Transverse colon (tissue), 4 donors: ENCODE measurements at regions not wholly inside any gene's neighbourhood (a gene's known extent, or its start where the extent isn't known, plus 50 kb on each side); places are given as distances from the start of the nearest gene placed in this dataset.
"Not testable (repeated sequence)": the region's sequence is repeated elsewhere in the genome, so short reads cannot be mapped to it uniquely, and the experiment has no call there.

Experiments
- DNase-seq: peaks from one replicate; pipeline ENCODE4 v3.0.0-alpha.2; 2019
- H3K27ac ChIP-seq, 4 donors: fragments of 200-600 bp; sonication (generic); 2 replicates each; pipeline ENCODE4 v1.5.1; 2016 to 2018; ENCODE audit warnings: inconsistent platforms in 4 of 4
- H3K27me3 ChIP-seq: fragments of 200-600 bp; sonication (generic); 2 replicates; pipeline ENCODE4 v1.5.1; 2017; ENCODE audit warnings: inconsistent platforms
- H3K36me3 ChIP-seq, 4 donors: fragments of 200-600 bp; sonication (generic); 2 replicates each; pipeline ENCODE4 v1.5.1; 2017 to 2019; ENCODE audit warnings: inconsistent platforms in 4 of 4
- H3K4me1 ChIP-seq, 4 donors: fragments of 200-600 bp; sonication (generic); 2 replicates each; pipeline ENCODE4 v1.5.1; 2017 to 2020; ENCODE audit warnings: inconsistent platforms in 4 of 4
- H3K4me3 ChIP-seq, 4 donors: fragments of 200-600 bp; sonication (generic); 1 replicate in 1 of 4; 2 replicates in 3 of 4; pipeline versions ENCODE4 v1.5.1 to v1.6.1; 2017 to 2019; ENCODE audit warnings: inconsistent platforms in 4 of 4
- H3K9me3 ChIP-seq, 2 donors: fragments of 200-600 bp; sonication (generic); 2 replicates each; pipeline ENCODE4 v1.5.1; 2017 to 2019; ENCODE audit warnings: inconsistent platforms in 2 of 2
- WGBS, 2 donors: methylation state at CpG; one replicate each; pipeline ENCODE4 v1.1.5; 2018; ENCODE audit warnings: low coverage in 1 of 2; 5-methylcytosine and 5-hydroxymethylcytosine counted together
- in situ Hi-C, 4 donors: fragments of 200-750 bp; cut with MboI; loops; one replicate each; pipeline versions ENCODE4 v1.15.0 to v1.15.1; 2017; ENCODE audit warnings: low sequenced_read_pairs in 3 of 4, low pct_ligation_motif_present in 1 of 4, low pct_unique_long_range_greater_than_20kb in 1 of 4
- intact Hi-C: fragments of 100-400 bp; cut with DNase I; formaldehyde crosslinking; loops from one replicate; pipeline ENCODE4 v1.15.1; 2023; ENCODE audit warnings: low total_unique reads

DNA sequence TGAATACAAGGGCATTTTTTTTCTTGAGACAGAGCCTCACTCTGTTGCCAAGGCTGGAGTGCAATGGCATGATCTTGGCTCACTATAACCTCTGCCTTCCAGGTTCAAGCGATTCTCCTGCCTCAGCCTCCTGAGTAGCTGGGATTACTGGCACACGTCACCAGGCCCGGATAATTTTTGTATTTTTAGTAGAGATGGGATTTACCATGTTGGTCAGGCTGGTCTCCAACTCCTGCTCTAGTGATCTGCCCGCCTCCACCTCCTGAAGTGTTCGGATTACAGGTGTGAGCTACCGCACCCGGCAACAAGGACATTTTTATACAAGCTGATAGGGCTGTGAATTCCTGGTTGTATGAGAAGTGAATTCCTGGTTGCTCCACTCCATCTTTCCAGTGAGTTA lies 577.7 kb upstream of the TPTE start:
- H3K4me1 ChIP-seq, DNase-seq, H3K27me3 ChIP-seq, in situ Hi-C loops, H3K36me3 ChIP-seq, H3K4me3 ChIP-seq, H3K27ac ChIP-seq, intact Hi-C loops: not testable (repeated sequence)
- peaks cover 24 to 55% of the 10 kb centered on the region in 2 donors for H3K9me3 ChIP-seq
- 74 to 80% methylated on average over 7 of the region's 7 CpGs for WGBS, 2 donors

DNA sequence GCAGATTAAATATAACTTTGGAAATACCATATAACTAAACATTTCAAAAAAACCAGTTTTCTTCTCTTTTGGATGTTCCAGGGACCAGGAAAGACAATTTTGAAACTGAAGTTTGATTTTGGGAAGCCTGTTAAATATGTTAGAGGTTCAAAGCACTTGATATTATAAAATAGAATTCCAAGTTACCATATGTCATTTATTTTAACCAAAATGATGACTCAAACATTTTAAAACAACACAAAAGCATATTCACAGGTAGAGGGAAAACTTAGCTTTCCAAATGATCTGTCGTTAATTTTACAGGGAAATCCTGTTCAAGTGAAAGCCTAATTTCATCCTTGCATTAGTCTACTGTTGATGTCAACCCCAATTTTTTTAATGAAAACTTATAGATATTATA lies 575.3 kb upstream of the TPTE start:
- peaks cover 34 to 56% of the 10 kb centered on the region in 2 donors for H3K9me3 ChIP-seq
- H3K27ac ChIP-seq, DNase-seq, H3K27me3 ChIP-seq, H3K4me3 ChIP-seq, intact Hi-C loops, H3K4me1 ChIP-seq, H3K36me3 ChIP-seq, in situ Hi-C loops: not testable (repeated sequence)
- WGBS, 2 donors, result 27 to 32% methylated on average over 1 of the region's 1 CpG

DNA sequence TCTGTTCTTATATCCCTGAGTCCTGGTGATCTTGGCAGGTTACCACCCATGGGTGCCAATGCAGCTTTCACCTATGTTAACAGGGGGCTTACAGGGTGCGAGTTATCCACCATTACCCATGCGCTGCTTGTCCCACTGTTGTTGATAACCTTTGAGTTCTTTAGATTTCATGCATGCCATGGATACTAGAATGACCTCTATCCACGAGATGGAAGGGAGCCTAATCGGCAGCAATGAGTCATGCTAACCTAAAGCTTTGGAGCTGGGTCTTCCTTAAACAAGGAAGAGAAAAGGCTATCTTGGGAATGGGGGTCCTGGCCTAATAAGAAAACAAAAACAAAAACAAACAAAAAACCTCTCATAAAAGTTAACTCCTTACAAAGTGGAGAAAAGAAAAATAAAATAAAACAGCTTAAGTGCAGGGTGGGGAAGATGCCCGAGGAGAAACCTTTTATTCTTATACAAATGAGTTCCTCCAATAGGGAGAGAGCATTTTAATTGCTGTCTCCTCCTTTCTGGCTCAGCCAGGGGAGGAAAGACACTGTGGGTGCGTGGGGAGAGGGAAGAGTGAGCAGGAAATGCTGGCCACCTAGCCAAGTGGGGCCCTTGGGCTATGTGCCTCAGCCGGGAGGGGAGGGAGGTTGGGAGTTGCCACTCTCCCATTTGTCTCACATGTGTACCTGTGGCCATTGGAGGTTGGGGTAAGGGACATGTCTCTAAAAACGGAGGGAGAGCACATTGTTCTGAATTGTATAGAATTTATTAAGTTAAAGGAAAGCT lies 571.7 kb upstream of the TPTE start:
- intact Hi-C loops, H3K4me3 ChIP-seq, H3K27ac ChIP-seq, H3K36me3 ChIP-seq, H3K27me3 ChIP-seq, in situ Hi-C loops, DNase-seq, H3K4me1 ChIP-seq: not testable (repeated sequence)
- H3K9me3 ChIP-seq, result peaks cover 36 to 47% of the 10 kb centered on the region in 2 donors
- 47 to 50% methylated on average over 8 of the region's 8 CpGs for whole genome bisulfite sequencing, 2 donors

DNA sequence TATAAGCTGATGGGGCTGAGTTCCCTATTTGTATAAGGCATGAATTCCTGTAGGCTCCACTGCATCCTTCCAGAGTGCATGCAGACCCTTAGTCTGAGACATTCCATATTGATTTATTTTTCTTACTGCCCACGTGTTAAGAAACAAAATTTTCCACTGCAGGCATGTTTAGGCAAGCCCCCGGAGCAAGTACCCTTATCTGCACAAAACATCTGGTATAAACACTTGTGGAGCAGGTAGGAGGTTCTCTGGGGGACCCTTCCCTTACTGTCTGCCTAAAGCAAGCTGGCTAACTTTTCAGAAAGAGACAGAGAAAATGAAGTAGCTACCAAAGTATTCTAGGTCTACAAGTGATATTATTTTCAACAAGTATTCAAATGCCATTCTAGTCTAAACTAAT lies 571.0 kb upstream of the TPTE start:
- in situ Hi-C loops, H3K4me3 ChIP-seq, H3K27me3 ChIP-seq, H3K27ac ChIP-seq, H3K4me1 ChIP-seq, H3K36me3 ChIP-seq, DNase-seq, intact Hi-C loops: not testable (repeated sequence)
- peaks cover 34 to 41% of the 10 kb centered on the region in 2 donors for H3K9me3 ChIP-seq
- 21 to 26% methylated on average over 2 of the region's 2 CpGs for WGBS, 2 donors

DNA sequence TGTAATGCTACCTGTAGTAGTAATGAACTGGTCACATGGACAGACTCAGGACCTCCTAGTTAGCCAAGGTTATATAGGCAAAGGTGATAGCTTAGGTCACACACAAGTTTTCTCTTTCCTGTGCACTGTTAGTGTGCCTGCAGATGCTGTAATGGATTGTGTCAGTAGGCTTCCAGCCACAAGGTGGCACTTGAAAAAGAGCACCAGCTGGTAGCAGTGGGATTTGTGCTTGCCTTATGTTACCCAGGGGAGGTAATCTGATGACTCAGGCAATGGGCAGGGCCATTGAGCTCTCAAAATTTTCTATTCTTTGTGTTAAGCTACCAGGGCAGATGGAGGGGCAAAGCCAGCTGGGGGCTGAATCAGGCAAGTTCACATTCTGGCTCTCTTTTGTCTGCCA lies 562.6 kb upstream of the TPTE start:
- H3K27me3 ChIP-seq, DNase-seq, H3K36me3 ChIP-seq, H3K4me1 ChIP-seq, H3K4me3 ChIP-seq, H3K27ac ChIP-seq, in situ Hi-C loops, intact Hi-C loops: not testable (repeated sequence)
- peaks cover 32 to 36% of the 10 kb centered on the region in 2 donors for H3K9me3 ChIP-seq

DNA sequence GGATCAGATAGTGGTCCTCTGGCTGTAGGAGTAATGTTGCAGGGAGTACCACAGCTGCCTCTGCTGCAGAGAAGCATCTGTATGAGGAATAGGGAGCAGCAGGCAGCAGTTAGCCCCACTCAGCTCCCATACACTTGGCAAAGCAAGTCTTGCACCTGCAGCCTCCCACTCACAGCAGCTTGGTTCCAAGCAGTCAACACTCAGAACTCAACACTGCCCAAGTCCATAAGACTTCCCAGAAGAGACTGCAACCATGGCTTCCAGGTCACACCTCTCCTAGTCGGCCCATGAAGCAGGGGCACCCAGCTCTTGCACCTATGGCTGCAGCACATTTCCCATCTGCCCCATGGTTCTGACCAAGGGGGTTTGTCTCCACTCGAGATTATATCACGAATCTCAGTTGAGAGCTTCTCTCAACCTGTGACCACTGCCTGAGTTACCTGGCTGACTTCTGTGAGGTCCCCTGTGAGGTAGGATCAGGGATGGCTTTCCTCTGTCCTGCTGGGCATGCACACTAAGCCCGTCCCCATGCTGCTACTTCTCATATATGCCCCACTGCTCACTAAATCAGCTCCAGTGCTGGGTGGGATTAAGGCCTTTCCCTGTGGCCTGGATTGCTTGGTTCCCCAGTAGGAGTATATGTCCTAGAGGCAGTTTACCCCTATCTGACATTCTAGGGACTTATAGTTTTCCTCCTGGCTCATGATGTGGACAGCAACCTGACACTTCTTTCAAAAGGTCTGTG lies 562.0 kb upstream of the TPTE start:
- H3K27ac ChIP-seq, DNase-seq, H3K4me3 ChIP-seq, H3K36me3 ChIP-seq, H3K4me1 ChIP-seq, in situ Hi-C loops, intact Hi-C loops, H3K27me3 ChIP-seq: not testable (repeated sequence)
- H3K9me3 ChIP-seq, result peaks cover 33 to 36% of the 10 kb centered on the region in 2 donors
- 73 to 83% methylated on average over 2 to 3 of the region's 4 CpGs for WGBS, 2 donors

DNA sequence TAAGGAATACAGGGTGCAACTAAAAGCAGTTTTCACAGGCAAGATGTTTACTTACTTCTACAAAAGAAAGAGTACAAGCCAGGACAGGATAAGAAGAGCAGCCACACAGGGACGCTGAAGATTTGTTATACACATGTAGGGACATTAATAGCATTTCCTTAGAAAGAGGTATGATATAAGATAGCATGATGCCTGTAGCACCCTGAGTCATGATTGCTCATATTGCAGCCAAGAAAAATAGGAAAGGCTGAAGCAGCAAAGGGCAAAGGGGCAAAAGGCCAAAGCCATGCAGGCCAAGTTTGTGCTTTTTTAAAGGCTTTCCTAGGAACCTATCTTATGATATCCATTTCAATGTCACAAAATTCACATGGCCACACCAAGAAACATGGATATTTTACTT lies 552.0 kb upstream of the TPTE start:
- 23 to 27% methylated on average over 1 of the region's 1 CpG for WGBS, 2 donors
- H3K4me1 ChIP-seq, H3K27ac ChIP-seq, H3K36me3 ChIP-seq, H3K4me3 ChIP-seq, DNase-seq, H3K27me3 ChIP-seq, H3K9me3 ChIP-seq, intact Hi-C loops, in situ Hi-C loops: not testable (repeated sequence)

DNA sequence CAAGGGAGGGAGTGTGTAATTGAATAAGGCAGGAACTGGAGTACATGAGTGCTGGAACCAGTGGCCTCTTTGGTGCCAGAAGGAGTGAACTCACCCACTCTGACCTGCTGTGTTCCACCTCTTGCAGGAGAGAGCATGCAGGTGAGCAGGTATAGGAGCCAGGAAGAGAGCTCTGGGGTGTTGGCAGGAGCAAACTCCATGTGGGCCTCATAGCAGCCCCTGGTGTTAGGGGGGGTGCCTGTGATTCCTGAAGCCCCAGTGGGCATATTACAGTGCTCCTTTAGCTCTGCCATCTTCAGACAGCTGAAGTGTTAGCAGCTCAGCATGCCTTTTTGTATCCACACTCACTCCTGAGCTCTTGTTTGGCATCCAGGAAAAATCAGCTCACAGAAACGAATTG lies 549.4 kb upstream of the TPTE start:
- DNase-seq, intact Hi-C loops, H3K27me3 ChIP-seq, H3K27ac ChIP-seq, H3K9me3 ChIP-seq, H3K4me3 ChIP-seq, H3K4me1 ChIP-seq, in situ Hi-C loops, H3K36me3 ChIP-seq: not testable (repeated sequence)
- WGBS, 2 donors, result 0 to 20% methylated on average over 1 of the region's 1 CpG

DNA sequence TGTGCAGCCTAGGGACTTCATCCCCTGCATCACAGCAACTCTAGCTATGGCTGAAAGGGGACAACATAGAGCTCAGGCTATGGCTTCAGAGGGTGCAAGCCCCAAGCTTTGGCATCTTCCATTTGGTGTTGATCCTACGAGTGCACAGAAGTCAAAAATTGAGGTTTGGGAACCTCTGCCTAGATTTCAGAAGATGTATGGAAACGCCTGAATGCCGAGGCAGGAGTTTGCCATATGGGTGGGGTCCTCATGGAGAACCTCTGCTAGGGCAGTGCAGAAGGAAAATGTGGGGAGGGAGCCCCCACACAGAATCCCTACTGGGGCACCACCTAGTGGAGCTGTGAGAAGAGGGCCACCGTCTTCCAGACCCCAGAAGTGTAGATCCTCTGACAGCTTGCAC lies 543.0 kb upstream of the TPTE start:
- DNase-seq, H3K4me1 ChIP-seq, H3K4me3 ChIP-seq, H3K27me3 ChIP-seq, intact Hi-C loops, in situ Hi-C loops, H3K27ac ChIP-seq, H3K36me3 ChIP-seq, H3K9me3 ChIP-seq: not testable (repeated sequence)
- 39 to 66% methylated on average over 3 to 4 of the region's 4 CpGs for WGBS, 2 donors

DNA sequence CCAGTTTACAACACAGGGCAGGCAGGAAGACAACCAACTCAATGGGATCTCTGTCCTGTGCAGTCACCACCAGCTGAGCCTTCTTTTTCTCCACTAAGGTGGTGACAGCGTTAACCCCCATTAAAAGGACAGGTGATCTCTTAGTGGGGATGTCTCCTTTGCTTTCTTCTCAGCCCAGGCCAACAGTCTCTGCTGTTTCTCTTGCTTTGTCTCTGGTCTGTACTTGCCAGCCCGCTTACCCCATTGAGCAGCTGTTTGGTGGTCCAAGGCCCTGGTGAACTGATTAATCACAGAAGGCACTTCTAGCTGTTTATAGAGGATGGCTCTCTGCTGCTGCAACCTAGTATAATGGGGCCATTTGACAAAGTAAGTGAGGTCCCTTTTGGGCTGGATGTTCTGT lies 523.9 kb upstream of the TPTE start:
- DNase-seq, intact Hi-C loops, H3K27me3 ChIP-seq, H3K4me3 ChIP-seq, H3K36me3 ChIP-seq, H3K27ac ChIP-seq, H3K4me1 ChIP-seq, H3K9me3 ChIP-seq, in situ Hi-C loops: not testable (repeated sequence)
- WGBS, 2 donors, result 61 to 71% methylated on average over 2 of the region's 2 CpGs
